Left ventricle myocardium inferior (tissue), 1 donor: ENCODE measurements at regions not wholly inside any gene's neighbourhood (a gene's known extent, or its start where the extent isn't known, plus 50 kb on each side); places are given as distances from the start of the nearest gene placed in this dataset.
A peak's percentile ranks its signal among the peaks of the same experiment; 100 is the strongest.

ENCODE experiments used
- DNase-seq: peaks from one replicate; pipeline ENCODE4 v3.0.0-alpha.2; 2020
- H3K27ac ChIP-seq: fragments of 200-600 bp; replicated peaks from 2 replicates; pipeline ENCODE4 v1.8.0; 2021
- H3K27me3 ChIP-seq: fragments of 200-600 bp; 2 replicates; pipeline ENCODE4 v1.8.0; 2021; ENCODE audit warnings: low read depth
- H3K36me3 ChIP-seq: fragments of 200-600 bp; 2 replicates; pipeline ENCODE4 v1.8.0; 2021
- H3K4me1 ChIP-seq: fragments of 200-600 bp; 2 replicates; pipeline ENCODE4 v1.8.0; 2021
- H3K4me3 ChIP-seq: fragments of 200-600 bp; 2 replicates; pipeline ENCODE4 v1.8.0; 2021; ENCODE audit warnings: mild to moderate bottlenecking, moderate library complexity
- H3K9me3 ChIP-seq: fragments of 200-600 bp; replicated peaks from 2 replicates; pipeline ENCODE4 v1.8.0; 2021
- CTCF ChIP-seq: fragments of 200-600 bp; IDR thresholded peaks from 2 replicates; pipeline ENCODE4 v1.8.0; 2021; ENCODE audit warnings: antibody characterized with exemption, mild to moderate bottlenecking, borderline replicate concordance
- intact Hi-C: fragments of 100-400 bp; cut with micrococcal nuclease; formaldehyde crosslinking; loops from one replicate; pipeline ENCODE4 v1.11.0; 2022
- donor health status: DM: no; HTN: yes; CAD: no; lungs with severe emphysema.

GRCh38 chr3:59540696-59541095, 490.9 kb upstream of the CFAP20DC start:
- Histone ChIP-seq H3K4me1 (peaks cover 22% of the 10 kb centered on the region), H3K27me3 (no peaks in the 10 kb centered on the region), H3K27ac (no peak overlapping the region), H3K4me3 (no peak overlapping the region), H3K36me3 (no peaks in the 10 kb centered on the region), H3K9me3 (no peaks in the 10 kb centered on the region)
- no peak for DNase-seq
- TF ChIP-seq CTCF = no peak
- intact Hi-C loops = no loop called here

GRCh38 chr3:59540241-59540640, 490.4 kb upstream of the CFAP20DC start:
- Histone ChIP-seq H3K4me1 (peaks cover 24% of the 10 kb centered on the region), H3K27ac (no peak overlapping the region), H3K27me3 (no peaks in the 10 kb centered on the region), H3K9me3 (no peaks in the 10 kb centered on the region), H3K36me3 (no peaks in the 10 kb centered on the region), H3K4me3 (no peak overlapping the region)
- intact Hi-C loops = no loop called here
- no peak for DNase-seq
- no peak for TF ChIP-seq CTCF

- no peak overlapping the region for H3K27ac ChIP-seq
- no peaks in the 10 kb centered on the region for H3K36me3 ChIP-seq
- no peak overlapping the region for H3K4me3 ChIP-seq
- no peak for DNase-seq
- peaks cover 27% of the 10 kb centered on the region for H3K4me1 ChIP-seq
- H3K27me3 ChIP-seq = no peaks in the 10 kb centered on the region
- intact Hi-C loops = no loop called here
- TF ChIP-seq CTCF = no peak
- no peaks in the 10 kb centered on the region for H3K9me3 ChIP-seq
Observed at GRCh38 chr3:59538753-59539432, 489.1 kb upstream of the CFAP20DC start.

- no peak overlapping the region for H3K4me3 ChIP-seq
- intact Hi-C loops = no loop called here
- DNase-seq = no peak
- peak overlapping the region; percentile 61 for H3K27ac ChIP-seq
- H3K9me3 ChIP-seq = no peaks in the 10 kb centered on the region
- H3K36me3 ChIP-seq = no peaks in the 10 kb centered on the region
- H3K4me1 ChIP-seq = peaks cover 24% of the 10 kb centered on the region
- TF ChIP-seq CTCF = no peak
- no peaks in the 10 kb centered on the region for H3K27me3 ChIP-seq
Observed at GRCh38 chr3:59535791-59536221, 486.0 kb upstream of the CFAP20DC start.

- no peaks in the 10 kb centered on the region for H3K27me3 ChIP-seq
- no peak overlapping the region for H3K4me3 ChIP-seq
- H3K27ac ChIP-seq = no peak overlapping the region
- peaks cover 21% of the 10 kb centered on the region for H3K4me1 ChIP-seq
- intact Hi-C loops = no loop called here
- no peaks in the 10 kb centered on the region for H3K36me3 ChIP-seq
- no peak for TF ChIP-seq CTCF
- DNase-seq = no peak
- H3K9me3 ChIP-seq = no peaks in the 10 kb centered on the region
Observed at GRCh38 chr3:59531994-59532393, 482.2 kb upstream of the CFAP20DC start.
